Testis (tissue), 2 donors: ENCODE measurements at regions not wholly inside any gene's neighbourhood (a gene's known extent, or its start where the extent isn't known, plus 50 kb on each side); places are given as distances from the start of the nearest gene placed in this dataset.

ENCODE experiments used
- DNase-seq: peaks from one replicate; pipeline ENCODE4 v3.0.0-alpha.2; 2019
- H3K27ac ChIP-seq, 2 donors: fragments of 200-600 bp; sonication (generic); one replicate each; pipeline ENCODE4 v1.5.1; 2019
- H3K27me3 ChIP-seq: fragments of 200-600 bp; sonication (generic); one replicate; pipeline ENCODE4 v1.5.1; 2019
- H3K36me3 ChIP-seq: fragments of 200-600 bp; sonication (generic); one replicate; pipeline ENCODE4 v1.5.1; 2017; ENCODE audit warnings: low read depth; ENCODE audit errors: missing control alignments
- H3K4me1 ChIP-seq: fragments of 200-600 bp; sonication (generic); one replicate; pipeline ENCODE4 v1.5.1; 2019
- H3K4me3 ChIP-seq, 2 donors: fragments of 200-600 bp; sonication (generic); one replicate each; pipeline ENCODE4 v1.5.1; 2017 to 2019
- H3K9me3 ChIP-seq: fragments of 200-600 bp; sonication (generic); one replicate; pipeline ENCODE4 v1.5.1; 2017
- CTCF ChIP-seq, 3 experiments: fragments of 450-650 bp in 2 of 3; fragments of 200-600 bp in 1 of 3; sonication (generic) in 1 of 3; IDR thresholded peaks; one replicate each; pipeline ENCODE4 v1.5.1; 2016 to 2019; ENCODE audit warnings: antibody characterized with exemption in 3 of 3, mild to moderate bottlenecking in 2 of 3, moderate library complexity in 1 of 3
- POLR2A ChIP-seq: fragments of 450-650 bp; IDR thresholded peaks from one replicate; pipeline ENCODE4 v1.6.1; 2017; ENCODE audit warnings: antibody characterized with exemption, mild to moderate bottlenecking, moderate library complexity
- WGBS, 2 donors: methylation state at CpG; one replicate each; pipeline ENCODE4 v1.1.5; 2018; 5-methylcytosine and 5-hydroxymethylcytosine counted together
- intact Hi-C: fragments of 100-400 bp; cut with DNase I; formaldehyde crosslinking; loops from one replicate; pipeline ENCODE4 v1.15.1; 2023; ENCODE audit warnings: low total_unique reads

- Histone ChIP-seq H3K4me3 (no peak overlapping the region), H3K27ac (no peak overlapping the region), H3K36me3 (no peaks in the 10 kb centered on the region), H3K4me1 (no peaks in the 10 kb centered on the region), H3K9me3 (no peaks in the 10 kb centered on the region), H3K27me3 (no peaks in the 10 kb centered on the region)
- no peak for TF ChIP-seq CTCF (IDR thresholded peaks at IDR 0.05)
- no peak for TF ChIP-seq POLR2A
- intact Hi-C loops, result no loop called here
- WGBS, 2 donors, result 76 to 84% methylated on average over 6 to 10 of the region's 10 CpGs
- no peak for DNase-seq
Observed at GRCh38 chr14:44873536-44873935, 88.2 kb downstream of the KLHL28 start.

- H3K36me3 ChIP-seq, result no peaks in the 10 kb centered on the region
- no peaks in the 10 kb centered on the region for H3K27me3 ChIP-seq
- H3K4me3 ChIP-seq, result no peak overlapping the region
- no peak overlapping the region for H3K27ac ChIP-seq
- WGBS, 2 donors, result 95 to 100% methylated on average over 1 of the region's 1 CpG
- no peaks in the 10 kb centered on the region for H3K4me1 ChIP-seq
- no peak for TF ChIP-seq POLR2A
- no peak for TF ChIP-seq CTCF (IDR thresholded peaks at IDR 0.05)
- no peak for DNase-seq
- H3K9me3 ChIP-seq, result no peaks in the 10 kb centered on the region
- intact Hi-C loops, result no loop called here
Observed at GRCh38 chr14:44866770-44867169, 95.0 kb downstream of the KLHL28 start.

- intact Hi-C loops, result no loop called here
Observed at GRCh38 chr14:44866322-44866721, 95.4 kb downstream of the KLHL28 start.

GRCh38 chr14:44863271-44863670 lies 98.5 kb downstream of the KLHL28 start:
- no peaks in the 10 kb centered on the region for H3K36me3 ChIP-seq
- WGBS, 2 donors, result 81 to 82% methylated on average over 3 of the region's 3 CpGs
- no peaks in the 10 kb centered on the region for H3K27me3 ChIP-seq
- intact Hi-C loops, result no loop called here
- no peak overlapping the region for H3K27ac ChIP-seq
- H3K4me1 ChIP-seq, result no peaks in the 10 kb centered on the region
- H3K4me3 ChIP-seq, result no peak overlapping the region
- no peaks in the 10 kb centered on the region for H3K9me3 ChIP-seq
- no peak for DNase-seq
- no peak for TF ChIP-seq POLR2A
- TF ChIP-seq CTCF (IDR thresholded peaks at IDR 0.05), result no peak

More at GRCh38 chr14:44866322-44866721, 95.4 kb downstream of the KLHL28 start:
- H3K27me3 ChIP-seq, result no peaks in the 10 kb centered on the region
- no peak for DNase-seq
- 98% methylated on average over 2 of the region's 2 CpGs; no CpG with 5 or more reads in 1 of the 2 donors for WGBS, 2 donors
- H3K27ac ChIP-seq, result no peak overlapping the region
- H3K4me1 ChIP-seq, result no peaks in the 10 kb centered on the region
- TF ChIP-seq POLR2A (no peak), CTCF (IDR thresholded peaks at IDR 0.05) (no peak)
- H3K36me3 ChIP-seq, result no peaks in the 10 kb centered on the region
- H3K4me3 ChIP-seq, result no peak overlapping the region
- no peaks in the 10 kb centered on the region for H3K9me3 ChIP-seq

- Histone ChIP-seq H3K27ac (no peak overlapping the region), H3K4me3 (no peak overlapping the region), H3K9me3 (no peaks in the 10 kb centered on the region), H3K27me3 (no peaks in the 10 kb centered on the region), H3K4me1 (no peaks in the 10 kb centered on the region), H3K36me3 (no peaks in the 10 kb centered on the region)
- intact Hi-C loops, result no loop called here
- TF ChIP-seq POLR2A, result no peak
- no peak for TF ChIP-seq CTCF (IDR thresholded peaks at IDR 0.05)
- DNase-seq, result no peak
- 93 to 95% methylated on average over 4 of the region's 4 CpGs for WGBS, 2 donors
Observed at GRCh38 chr14:44854114-44854513, 107.6 kb downstream of the KLHL28 start.
